Uterus (tissue), 2 donors: ENCODE measurements at regions not wholly inside any gene's neighbourhood (a gene's known extent, or its start where the extent isn't known, plus 50 kb on each side); places are given as distances from the start of the nearest gene placed in this dataset.

Source experiments
- CTCF ChIP-seq, 4 experiments: fragments of 200-600 bp in 2 of 4; fragments of 450-650 bp in 2 of 4; sonication (generic) in 2 of 4; IDR thresholded peaks; one replicate each; pipeline ENCODE4 v1.5.1; 2016 to 2019; ENCODE audit warnings: antibody characterized with exemption in 4 of 4, mild to moderate bottlenecking in 2 of 4, moderate library complexity in 1 of 4
- POLR2A ChIP-seq, 2 donors: fragments of 450-650 bp; IDR thresholded peaks; one replicate each; pipeline ENCODE4 v1.6.1; 2016; ENCODE audit warnings: antibody characterized with exemption in 2 of 2, mild to moderate bottlenecking in 1 of 2, moderate library complexity in 1 of 2

GRCh38 chr15:31852933-31853799 is 177.1 kb upstream of the CHRNA7 start:
- TF ChIP-seq CTCF (IDR thresholded peaks at IDR 0.05) (no peak), POLR2A (IDR thresholded peaks at IDR 0.05) (no peak)
